SK-N-MC (cell line): ENCODE measurements at regions not wholly inside any gene's neighbourhood (a gene's known extent, or its start where the extent isn't known, plus 50 kb on each side); places are given as distances from the start of the nearest gene placed in this dataset.

ENCODE experiments used
- DNase-seq: peaks from one replicate; pipeline ENCODE4 v3.0.0-alpha.2; 2011; ENCODE audit warnings: low read depth, low spot score
- H3K27ac ChIP-seq: fragments of 200-600 bp; sonication (generic); 2 replicates; pipeline ENCODE4 v1.5.1; 2016; ENCODE audit warnings: mixed run types
- H3K36me3 ChIP-seq: fragments of 200-600 bp; sonication (generic); 2 replicates; pipeline ENCODE4 v1.6.1; 2017; ENCODE audit warnings: antibody characterized with exemption, low read length, mixed read lengths; ENCODE audit not compliant: insufficient read depth
- H3K4me3 ChIP-seq: fragments of 200-600 bp; sonication (generic); 2 replicates; pipeline ENCODE4 v1.5.1; 2016
- H3K9ac ChIP-seq: fragments of 200-600 bp; sonication (generic); 2 replicates; pipeline ENCODE4 v1.8.0; 2017; ENCODE audit warnings: mixed run types, mixed read lengths; ENCODE audit not compliant: insufficient read length
- H3K9me3 ChIP-seq: fragments of 200-600 bp; sonication (generic); 2 replicates; pipeline ENCODE4 v1.6.1; 2017; ENCODE audit warnings: low read depth, mild to moderate bottlenecking, antibody characterized with exemption, low read length, moderate library complexity, mixed read lengths
- EZH2 ChIP-seq: fragments of 200-600 bp; sonication (generic); IDR thresholded peaks from one replicate; pipeline ENCODE4 v1.6.1; 2017; ENCODE audit warnings: antibody characterized with exemption
- FOXP2 ChIP-seq: optimal IDR thresholded peaks from 2 replicates; pipeline ENCODE3; 2011; ENCODE audit warnings: mild to moderate bottlenecking, moderate library complexity; ENCODE audit not compliant: insufficient read depth; ENCODE audit errors: extremely low read length, control extremely low read depth
- POLR2AphosphoS5 ChIP-seq: IDR thresholded peaks from 2 replicates; pipeline ENCODE4 v1.6.1; 2012; ENCODE audit warnings: mild to moderate bottlenecking, low read depth, low read length, borderline replicate concordance

DNA sequence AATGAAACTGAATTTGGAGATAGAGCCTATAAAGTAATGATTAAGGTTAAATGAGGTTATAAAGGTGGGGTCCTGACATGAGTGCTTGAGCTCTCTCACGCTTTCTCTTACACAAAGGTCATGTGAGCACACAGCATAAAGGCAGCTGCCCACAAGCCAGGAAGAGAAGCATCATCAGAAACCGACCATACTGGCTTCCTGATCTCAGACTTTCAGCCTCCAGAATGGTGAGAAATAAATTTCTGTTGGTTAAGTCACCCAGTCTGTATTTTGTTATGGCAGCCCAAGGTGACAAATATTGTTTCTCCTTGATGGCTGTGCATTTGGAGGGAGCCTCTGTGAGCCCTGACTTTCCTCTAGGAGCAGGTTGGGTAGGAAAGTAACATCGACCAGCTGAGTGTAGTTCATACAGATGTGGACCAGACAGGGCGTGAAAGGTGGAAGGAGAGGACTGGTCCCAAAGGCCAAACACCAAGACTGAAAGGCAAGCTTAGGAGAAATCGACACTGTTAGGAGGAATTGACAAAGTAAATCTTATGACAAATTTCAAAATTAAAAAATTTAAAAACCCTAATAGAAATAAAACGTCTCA is 97.6 kb upstream of the SLC38A2 start:
- H3K4me3 ChIP-seq: no peak overlapping the region
- H3K27ac ChIP-seq: no peak overlapping the region
- DNase-seq: no peak
- no peaks in the 10 kb centered on the region for H3K9me3 ChIP-seq
- TF ChIP-seq FOXP2 (no peak), EZH2 (no peak), POLR2AphosphoS5 (no peak)
- no peaks in the 10 kb centered on the region for H3K36me3 ChIP-seq
- no peak overlapping the region for H3K9ac ChIP-seq

DNA sequence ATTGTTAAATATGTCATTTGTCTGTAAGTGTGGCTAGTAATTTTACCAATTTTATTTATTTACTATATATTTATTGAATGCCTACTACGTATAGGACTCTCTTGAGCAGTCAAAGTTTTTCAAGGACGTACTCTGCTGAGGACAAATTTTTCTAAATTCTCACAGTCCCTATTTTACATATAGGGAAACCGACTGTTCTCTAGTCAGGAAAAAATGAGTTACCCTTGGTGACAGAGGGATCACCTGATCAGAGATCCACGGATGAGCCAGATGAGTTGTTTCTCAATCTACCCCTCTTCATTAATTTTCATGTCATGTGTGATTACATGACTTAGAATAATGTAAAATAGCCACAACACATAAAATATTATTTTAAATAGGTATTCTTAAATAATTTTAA is 96.2 kb upstream of the SLC38A2 start:
- H3K9me3 ChIP-seq: no peaks in the 10 kb centered on the region
- H3K9ac ChIP-seq: no peak overlapping the region
- H3K27ac ChIP-seq: no peak overlapping the region
- no peak for TF ChIP-seq POLR2AphosphoS5
- no peak for TF ChIP-seq FOXP2
- TF ChIP-seq EZH2: no peak
- no peaks in the 10 kb centered on the region for H3K36me3 ChIP-seq
- no peak overlapping the region for H3K4me3 ChIP-seq
- no peak for DNase-seq

DNA sequence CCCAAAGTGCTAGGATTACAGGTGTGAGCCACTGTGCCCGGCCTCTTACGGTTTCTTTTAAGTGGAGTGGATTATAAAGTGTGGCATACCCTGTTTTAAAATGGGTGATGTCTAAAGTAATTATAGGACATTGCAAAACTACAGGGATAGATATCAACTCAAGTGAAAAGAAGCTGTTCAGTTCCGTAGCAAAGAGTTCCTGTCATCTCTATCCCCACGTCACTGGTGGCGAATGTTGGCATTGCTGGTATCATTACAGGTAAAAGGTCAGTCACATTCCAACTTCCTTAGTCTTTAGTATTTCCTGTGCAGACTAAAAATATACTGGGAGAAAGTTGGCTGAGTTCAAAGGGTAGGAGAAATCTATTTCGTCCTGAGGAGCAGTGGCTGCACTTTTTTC is 95.6 kb upstream of the SLC38A2 start:
- TF ChIP-seq FOXP2 (no peak), POLR2AphosphoS5 (no peak), EZH2 (no peak)
- Histone ChIP-seq H3K36me3 (no peaks in the 10 kb centered on the region), H3K9me3 (no peaks in the 10 kb centered on the region), H3K27ac (no peak overlapping the region), H3K4me3 (no peak overlapping the region), H3K9ac (no peak overlapping the region)
- DNase-seq: no peak

DNA sequence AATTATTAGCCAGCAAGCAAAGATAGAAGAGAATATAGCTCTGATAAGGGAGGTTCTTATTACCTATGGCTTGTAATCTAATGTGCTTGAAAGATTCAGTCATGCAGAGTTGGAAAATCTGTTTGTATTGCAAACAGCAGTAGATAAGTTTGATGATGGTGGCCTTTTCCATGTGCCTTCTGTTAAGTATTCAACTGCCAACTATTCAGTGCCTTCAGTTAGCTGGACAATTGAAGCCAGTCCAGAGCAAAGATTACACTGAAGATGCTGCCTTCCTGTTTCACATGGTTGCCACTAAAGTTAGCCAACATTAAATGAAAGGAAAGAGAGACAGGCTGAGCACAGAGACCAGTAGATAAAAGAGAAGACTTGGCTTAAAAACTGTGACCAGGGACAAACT is 92.7 kb upstream of the SLC38A2 start:
- H3K9ac ChIP-seq: no peak overlapping the region
- H3K9me3 ChIP-seq: no peaks in the 10 kb centered on the region
- H3K36me3 ChIP-seq: no peaks in the 10 kb centered on the region
- H3K27ac ChIP-seq: no peak overlapping the region
- TF ChIP-seq POLR2AphosphoS5 (no peak), EZH2 (no peak), FOXP2 (no peak)
- DNase-seq: no peak
- H3K4me3 ChIP-seq: no peak overlapping the region

DNA sequence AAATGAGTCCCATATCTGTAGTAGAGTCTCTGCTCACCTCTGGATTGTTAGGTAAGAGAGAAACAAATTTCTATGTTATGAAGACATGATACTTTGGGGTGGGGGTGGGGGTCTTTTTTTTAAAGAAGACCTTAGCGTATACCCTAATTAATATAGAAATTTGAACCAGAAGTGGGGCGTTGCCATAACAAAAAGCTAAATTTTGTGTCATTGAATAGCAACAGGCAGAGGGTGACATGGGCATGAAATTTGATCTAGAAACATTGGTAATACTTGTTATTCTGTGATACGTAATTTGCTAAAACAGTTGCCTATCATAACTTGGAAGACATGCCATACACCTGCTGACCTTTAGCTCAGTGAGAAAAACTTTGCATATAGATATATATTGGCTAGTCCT is 92.3 kb upstream of the SLC38A2 start:
- no peak overlapping the region for H3K27ac ChIP-seq
- no peak overlapping the region for H3K9ac ChIP-seq
- H3K9me3 ChIP-seq: no peaks in the 10 kb centered on the region
- no peak for TF ChIP-seq POLR2AphosphoS5
- TF ChIP-seq EZH2: no peak
- TF ChIP-seq FOXP2: no peak
- no peak overlapping the region for H3K4me3 ChIP-seq
- no peak for DNase-seq
- no peaks in the 10 kb centered on the region for H3K36me3 ChIP-seq

DNA sequence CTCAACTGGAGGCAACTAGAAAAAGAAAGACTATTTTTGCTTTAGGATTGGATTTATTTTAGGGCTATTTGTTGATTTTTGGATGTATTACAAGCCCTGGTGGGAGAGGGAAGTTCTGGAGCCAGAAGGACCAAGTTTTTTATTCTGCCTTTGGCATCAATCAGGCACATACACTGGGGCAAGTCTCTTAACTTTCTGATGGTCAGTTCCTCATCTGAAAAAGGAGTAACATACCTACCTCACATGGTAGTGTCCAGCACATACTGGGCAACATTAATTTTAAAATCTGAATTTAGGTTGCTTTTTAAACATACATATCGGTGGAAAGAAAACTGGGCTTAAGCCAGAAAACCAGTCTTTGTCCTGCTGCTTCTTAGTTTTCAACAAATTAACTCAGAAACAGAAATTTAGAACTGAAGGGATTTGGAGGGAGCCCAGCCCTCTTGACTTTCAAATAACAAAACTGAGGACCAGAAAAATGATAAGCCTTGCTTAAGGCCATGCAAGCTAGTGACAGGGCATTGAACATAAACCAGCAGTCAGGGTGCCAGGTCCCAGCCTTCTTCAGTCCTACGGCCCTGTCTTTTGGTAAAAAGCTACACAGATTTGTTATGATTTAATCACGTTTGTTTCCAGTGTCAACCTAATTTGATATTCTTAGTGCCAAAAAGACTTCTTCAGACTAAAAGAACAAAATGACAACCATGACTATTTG is 90.2 kb upstream of the SLC38A2 start:
- Histone ChIP-seq H3K4me3 (no peak overlapping the region), H3K9ac (no peak overlapping the region), H3K9me3 (no peaks in the 10 kb centered on the region), H3K27ac (no peak overlapping the region), H3K36me3 (no peaks in the 10 kb centered on the region)
- DNase-seq: no peak
- TF ChIP-seq FOXP2 (no peak), POLR2AphosphoS5 (no peak), EZH2 (no peak)

DNA sequence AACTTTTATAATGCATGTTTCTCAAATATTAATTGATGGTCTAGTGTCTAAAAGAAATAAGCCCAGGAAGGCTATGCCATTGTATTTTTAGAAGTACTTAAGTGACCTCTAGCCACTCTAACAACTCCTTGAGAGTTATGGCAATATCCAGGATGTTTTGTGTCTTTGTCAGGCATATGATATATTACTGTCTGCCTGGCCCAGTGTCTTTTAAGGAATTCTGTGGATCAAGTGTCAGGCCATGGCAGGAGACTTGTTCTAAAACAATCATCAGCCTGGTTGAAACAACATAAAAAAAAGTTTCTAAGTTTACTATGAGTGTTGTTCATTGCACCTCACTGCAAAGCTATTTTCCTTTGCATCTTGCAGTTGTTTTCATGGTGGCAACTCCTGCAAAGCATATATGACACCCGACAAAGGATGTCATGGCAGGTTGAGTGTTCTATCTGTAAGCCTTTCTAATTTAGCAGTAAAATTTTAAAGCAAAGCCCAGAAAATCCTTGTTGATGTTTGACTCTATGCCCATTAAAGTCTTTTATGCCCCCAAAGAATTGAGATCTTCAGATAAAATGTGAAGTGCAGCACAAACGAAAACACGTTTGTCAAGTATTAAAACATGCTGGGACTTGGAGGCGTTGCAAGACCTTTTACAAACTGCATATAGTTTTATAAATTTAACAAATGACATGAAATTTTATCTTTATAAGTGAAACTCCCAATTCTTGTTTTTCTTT is 89.5 kb upstream of the SLC38A2 start:
- H3K9ac ChIP-seq: no peak overlapping the region
- H3K36me3 ChIP-seq: no peaks in the 10 kb centered on the region
- H3K27ac ChIP-seq: no peak overlapping the region
- H3K9me3 ChIP-seq: no peaks in the 10 kb centered on the region
- TF ChIP-seq EZH2 (no peak), FOXP2 (no peak), POLR2AphosphoS5 (no peak)
- no peak for DNase-seq
- no peak overlapping the region for H3K4me3 ChIP-seq

DNA sequence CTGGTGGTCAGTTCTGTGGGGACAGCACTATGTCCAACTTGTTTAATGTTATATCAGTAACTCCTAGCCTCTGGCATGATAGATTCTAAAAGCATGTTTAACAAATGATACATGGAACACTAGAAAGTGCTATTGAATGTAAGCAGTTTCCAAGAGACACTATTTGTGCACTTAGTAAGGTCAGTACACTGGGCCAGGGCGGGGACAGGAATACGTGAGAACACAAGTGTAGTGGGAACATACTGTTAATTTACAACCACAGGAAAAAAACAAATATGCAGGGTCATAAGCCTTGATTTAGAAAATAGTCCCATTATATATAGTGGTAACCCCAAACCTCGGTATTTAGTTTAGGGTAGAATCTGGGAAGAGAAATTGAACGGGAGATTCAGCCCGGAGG is 88.9 kb upstream of the SLC38A2 start:
- H3K36me3 ChIP-seq: no peaks in the 10 kb centered on the region
- DNase-seq: no peak
- TF ChIP-seq FOXP2 (no peak), EZH2 (no peak), POLR2AphosphoS5 (no peak)
- H3K9ac ChIP-seq: no peak overlapping the region
- H3K4me3 ChIP-seq: no peak overlapping the region
- no peak overlapping the region for H3K27ac ChIP-seq
- H3K9me3 ChIP-seq: no peaks in the 10 kb centered on the region
